HEK293 (cell line): ENCODE measurements at regions not wholly inside any gene's neighbourhood (a gene's known extent, or its start where the extent isn't known, plus 50 kb on each side); places are given as distances from the start of the nearest gene placed in this dataset.

Experiments
- CTCF ChIA-PET: fragments of 350-600 bp; formaldehyde crosslinking; extraction: SDS; loops from one replicate; lab custom pipeline; 2021; ENCODE audit warnings: antibody characterized with exemption; lab: Yijun Ruan, JAX
- POLR2A ChIA-PET: fragments of 300-600 bp; formaldehyde crosslinking; extraction: SDS; loops from one replicate; lab custom pipeline; 2020; ENCODE audit warnings: antibody characterized with exemption, inconsistent platforms; lab: Yijun Ruan, JAX
- H3K27ac ChIP-seq: fragments of 200-500 bp; sonication (Bioruptor generic); 2 replicates; pipeline ENCODE4 v1.5.1; 2014; ENCODE audit warnings: low read depth, low read length, control low read depth, inconsistent platforms; ENCODE audit errors: extremely low read depth
- H3K36me3 ChIP-seq, 2 experiments: fragments of 200-500 bp in 1 of 2; sonication (Bioruptor generic) in 1 of 2; 1 replicate in 1 of 2; 2 replicates in 1 of 2; pipeline ENCODE4 v1.5.1; 2014 to 2017; ENCODE audit warnings: inconsistent platforms in 2 of 2, low read length in 2 of 2; ENCODE audit not compliant: control insufficient read depth in 2 of 2, insufficient read depth in 1 of 2
- H3K4me1 ChIP-seq: fragments of 200-500 bp; sonication (Bioruptor generic); 2 replicates; pipeline ENCODE4 v1.5.1; 2014; ENCODE audit warnings: mild to moderate bottlenecking, low read length, inconsistent platforms; ENCODE audit not compliant: control insufficient read depth, insufficient read depth
- H3K4me3 ChIP-seq: 2 replicates; pipeline ENCODE4 v1.5.1; 2011; ENCODE audit warnings: low read depth, mild to moderate bottlenecking, control low read depth, low read length, moderate library complexity
- H3K9me3 ChIP-seq: fragments of 200-500 bp; sonication (Bioruptor generic); 2 replicates; pipeline ENCODE4 v1.5.1; 2014; ENCODE audit warnings: low read depth, low read length, inconsistent platforms; ENCODE audit not compliant: control insufficient read depth, insufficient read depth
- GLI2 ChIP-seq: fragments of 450-650 bp; formaldehyde crosslinking; IDR thresholded peaks from 2 replicates; pipeline ENCODE4; 2017; ENCODE audit warnings: missing biosample characterization, missing genetic modification characterization, low read depth, borderline replicate concordance
- GLIS1 ChIP-seq: fragments of 450-650 bp; formaldehyde crosslinking; IDR thresholded peaks from 2 replicates; pipeline ENCODE4 v1.5.1; 2016; ENCODE audit warnings: missing biosample characterization, missing genetic modification characterization
- HOXD13 ChIP-seq: sonication (generic); formaldehyde crosslinking; IDR thresholded peaks from 2 replicates; pipeline ENCODE4 v1.8.0; 2022; ENCODE audit warnings: missing genetic modification reagents, borderline replicate concordance
- PRDM10 ChIP-seq: fragments of 450-650 bp; formaldehyde crosslinking; IDR thresholded peaks from 2 replicates; pipeline ENCODE4 v1.5.1; 2016; ENCODE audit warnings: missing biosample characterization, missing genetic modification characterization
- TSHZ1 ChIP-seq: fragments of 450-650 bp; formaldehyde crosslinking; IDR thresholded peaks from 2 replicates; pipeline ENCODE4 v1.5.1; 2016; ENCODE audit warnings: missing biosample characterization, missing genetic modification characterization, borderline replicate concordance
- YY1 ChIP-seq: fragments of 450-650 bp; formaldehyde crosslinking; IDR thresholded peaks from 2 replicates; pipeline ENCODE4 v1.5.1; 2018; ENCODE audit warnings: missing biosample characterization, missing genetic modification characterization
- ZBTB1 ChIP-seq: fragments of 450-650 bp; formaldehyde crosslinking; IDR thresholded peaks from 2 replicates; pipeline ENCODE4 v1.5.1; 2016; ENCODE audit warnings: missing biosample characterization, missing genetic modification characterization
- ZBTB21 ChIP-seq: fragments of 450-650 bp; formaldehyde crosslinking; IDR thresholded peaks from 2 replicates; pipeline ENCODE4 v1.5.1; 2017; ENCODE audit warnings: missing biosample characterization, missing genetic modification characterization
- ZFHX2 ChIP-seq: fragments of 450-650 bp; formaldehyde crosslinking; conservative IDR thresholded peaks from 2 replicates; pipeline ENCODE4 v1.5.1; 2016; ENCODE audit warnings: missing biosample characterization, missing genetic modification characterization
- ZNF114 ChIP-seq: fragments of 450-650 bp; formaldehyde crosslinking; IDR thresholded peaks from 2 replicates; pipeline ENCODE4 v1.5.0; 2017; ENCODE audit warnings: missing biosample characterization, missing genetic modification characterization
- ZNF239 ChIP-seq: fragments of 450-650 bp; formaldehyde crosslinking; IDR thresholded peaks from 2 replicates; pipeline ENCODE4 v1.5.1; 2016; ENCODE audit warnings: missing biosample characterization, missing genetic modification characterization
- ZNF24 ChIP-seq: fragments of 450-650 bp; formaldehyde crosslinking; IDR thresholded peaks from 2 replicates; pipeline ENCODE4 v1.5.1; 2016; ENCODE audit warnings: missing biosample characterization, missing genetic modification characterization
- ZNF350 ChIP-seq: fragments of 450-650 bp; formaldehyde crosslinking; IDR thresholded peaks from 2 replicates; pipeline ENCODE4 v1.5.0; 2017; ENCODE audit warnings: missing biosample characterization, mild to moderate bottlenecking, missing genetic modification characterization
- ZNF354C ChIP-seq: fragments of 450-650 bp; formaldehyde crosslinking; IDR thresholded peaks from 2 replicates; pipeline ENCODE4 v1.5.1; 2016; ENCODE audit warnings: missing biosample characterization, missing genetic modification characterization, low read depth, borderline replicate concordance
- ZNF529 ChIP-seq: fragments of 450-650 bp; formaldehyde crosslinking; IDR thresholded peaks from 2 replicates; pipeline ENCODE4 v1.5.1; 2017; ENCODE audit warnings: missing genetic modification characterization, missing biosample characterization; ENCODE audit not compliant: insufficient replicate concordance
- ZNF558 ChIP-seq: fragments of 450-650 bp; formaldehyde crosslinking; IDR thresholded peaks from 2 replicates; pipeline ENCODE4 v1.5.1; 2016; ENCODE audit warnings: missing biosample characterization, missing genetic modification characterization
- ZNF76 ChIP-seq: fragments of 450-650 bp; formaldehyde crosslinking; IDR thresholded peaks from 2 replicates; pipeline ENCODE4; 2016; ENCODE audit warnings: low read depth, missing biosample characterization, missing genetic modification characterization, borderline replicate concordance
- ZSCAN18 ChIP-seq: fragments of 450-650 bp; formaldehyde crosslinking; IDR thresholded peaks from 2 replicates; pipeline ENCODE4 v1.5.1; 2016; ENCODE audit warnings: missing biosample characterization, missing genetic modification characterization

- Histone ChIP-seq H3K9me3 (no peaks in the 10 kb centered on the region), H3K36me3 (no peaks in the 10 kb centered on the region), H3K27ac (no peak overlapping the region), H3K4me1 (no peaks in the 10 kb centered on the region), H3K4me3 (no peak overlapping the region)
- ChIA-PET POLR2A (no interaction called here), CTCF (no interaction called here)
- TF ChIP-seq ZBTB1 (tag by site-specific recombination) (no peak), GLIS1 (tag by site-specific recombination) (no peak), GLI2 (tag by site-specific recombination) (no peak), YY1 (no peak)
Observed at GRCh38 chr20:4453359-4453758, 204.3 kb upstream of the ADRA1D start.

- CTCF ChIA-PET = no interaction called here
- POLR2A ChIA-PET = no interaction called here
- H3K36me3 ChIP-seq = no peaks in the 10 kb centered on the region
- no peaks in the 10 kb centered on the region; the same call in 1 of the 2 replicates for H3K9me3 ChIP-seq
- no peak for TF ChIP-seq ZNF76
- peak; percentile 63 for TF ChIP-seq PRDM10 (tag by site-specific recombination)
- H3K4me1 ChIP-seq = no peaks in the 10 kb centered on the region
- H3K27ac ChIP-seq = no peak overlapping the region
- no peak overlapping the region for H3K4me3 ChIP-seq
Observed at GRCh38 chr20:4451487-4452081, 202.5 kb upstream of the ADRA1D start.

- H3K36me3 ChIP-seq = no peaks in the 10 kb centered on the region
- ChIA-PET CTCF (interaction anchor here (0.5 to 1.1 kb wide), 7 partner anchors 10 to 143 kb away, joined by 3 read pairs; no protein-coding TSS in a partner anchor), POLR2A (no interaction called here)
- TF ChIP-seq ZFHX2 (tag by site-specific recombination) (no peak), ZNF558 (tag by site-specific recombination) (no peak), HOXD13 (CRISPR knock-in tag) (no peak)
- TF ChIP-seq, all 188 proteins: peak for 0
- Histone ChIP-seq H3K9me3 (no peaks in the 10 kb centered on the region; the same call in 1 of the 2 replicates), H3K4me3 (no peak overlapping the region), H3K4me1 (no peaks in the 10 kb centered on the region), H3K27ac (no peak overlapping the region)
Observed at GRCh38 chr20:4449957-4450715, 201.0 kb upstream of the ADRA1D start.

- H3K4me1 ChIP-seq = no peaks in the 10 kb centered on the region
- ChIA-PET POLR2A (no interaction called here), CTCF (no interaction called here)
- no peaks in the 10 kb centered on the region for H3K36me3 ChIP-seq
- no peaks in the 10 kb centered on the region; the same call in 1 of the 2 replicates for H3K9me3 ChIP-seq
- H3K4me3 ChIP-seq = no peak overlapping the region
- H3K27ac ChIP-seq = no peak overlapping the region
- TF ChIP-seq ZNF350 = no peak
- no peak for TF ChIP-seq ZBTB21
- no peak for TF ChIP-seq ZNF24 (tag by site-specific recombination)
- no peak for TF ChIP-seq ZNF114
- TF ChIP-seq ZNF239 (tag by site-specific recombination) = no peak
- no peak for TF ChIP-seq ZNF529 (tag by site-specific recombination)
- no peak for TF ChIP-seq ZSCAN18 (tag by site-specific recombination)
- no peak for TF ChIP-seq TSHZ1 (tag by site-specific recombination)
- no peak for TF ChIP-seq ZNF354C (tag by site-specific recombination)
Observed at GRCh38 chr20:4445784-4446183, 196.7 kb upstream of the ADRA1D start.
